H1 (cell line): ENCODE measurements at regions not wholly inside any gene's neighbourhood (a gene's known extent, or its start where the extent isn't known, plus 50 kb on each side); places are given as distances from the start of the nearest gene placed in this dataset.

ENCODE experiments used
- E2F6 ChIP-seq: IDR thresholded peaks from 2 replicates; pipeline ENCODE4 v1.6.1; 2012; ENCODE audit warnings: inconsistent platforms
- GABPA ChIP-seq: IDR thresholded peaks from 2 replicates; pipeline ENCODE4 v1.6.1; 2011; ENCODE audit warnings: mild to moderate bottlenecking, low read length, moderate library complexity, borderline replicate concordance; ENCODE audit not compliant: insufficient read depth
- MAX ChIP-seq: IDR thresholded peaks from 2 replicates; pipeline ENCODE4 v1.6.1; 2012; ENCODE audit warnings: inconsistent platforms

GRCh38 chr22:48154943-48155240 lies 1392.4 kb downstream of the TBC1D22A start:
- TF ChIP-seq GABPA (no peak), MAX (no peak), E2F6 (no peak)
